Activated CD4-positive, alpha-beta T cell treated with anti-CD3 and anti-CD28 coated beads for 36 hours (primary cell): ENCODE measurements at regions not wholly inside any gene's neighbourhood (a gene's known extent, or its start where the extent isn't known, plus 50 kb on each side); places are given as distances from the start of the nearest gene placed in this dataset.

Experiments
- ATAC-seq: fragments of 200-7000 bp; cut with Tn5 transposase; one replicate; pipeline ENCODE4 v1.10.0; 2021; ENCODE audit warnings: mild to moderate bottlenecking, moderate library complexity
- CTCF ChIA-PET: fragments of 350-600 bp; sonication (Branson Sonifier 250); formaldehyde crosslinking; loops from one replicate; lab custom pipeline; 2021; ENCODE audit warnings: antibody characterized with exemption; lab: Charles Lee
- POLR2A ChIA-PET: fragments of 350-600 bp; sonication (Branson Sonifier 250); formaldehyde crosslinking; loops from one replicate; lab custom pipeline; 2021; ENCODE audit warnings: antibody characterized with exemption, inconsistent platforms; lab: Charles Lee
- DNase-seq: peaks from one replicate; pipeline ENCODE4 v3.0.0-alpha.2; 2020
- H3K27ac Mint-ChIP-seq: one replicate; pipeline ENCODE4 v1.8.0; 2021; ENCODE audit warnings: mixed read lengths
- H3K27me3 Mint-ChIP-seq: one replicate; pipeline ENCODE4 v1.8.0; 2021; ENCODE audit warnings: mixed read lengths
- H3K36me3 Mint-ChIP-seq: one replicate; pipeline ENCODE4 v1.8.0; 2021; ENCODE audit warnings: low read depth, mixed read lengths
- H3K4me1 Mint-ChIP-seq: one replicate; pipeline ENCODE4 v1.8.0; 2021; ENCODE audit warnings: mixed read lengths
- H3K4me3 Mint-ChIP-seq: one replicate; pipeline ENCODE4 v1.8.0; 2021; ENCODE audit warnings: mild to moderate bottlenecking, moderate library complexity, mixed read lengths
- H3K9me3 Mint-ChIP-seq: one replicate; pipeline ENCODE4 v1.8.0; 2021; ENCODE audit warnings: low read depth, mixed read lengths
- intact Hi-C, 2 experiments: fragments of 100-400 bp; cut with DNase I in 1 of 2; cut with micrococcal nuclease in 1 of 2; formaldehyde crosslinking; loops; one replicate each; pipeline versions ENCODE4 v1.14.2 to v1.15.1; 2022 to 2024; cut with DNase I, micrococcal nuclease

DNA sequence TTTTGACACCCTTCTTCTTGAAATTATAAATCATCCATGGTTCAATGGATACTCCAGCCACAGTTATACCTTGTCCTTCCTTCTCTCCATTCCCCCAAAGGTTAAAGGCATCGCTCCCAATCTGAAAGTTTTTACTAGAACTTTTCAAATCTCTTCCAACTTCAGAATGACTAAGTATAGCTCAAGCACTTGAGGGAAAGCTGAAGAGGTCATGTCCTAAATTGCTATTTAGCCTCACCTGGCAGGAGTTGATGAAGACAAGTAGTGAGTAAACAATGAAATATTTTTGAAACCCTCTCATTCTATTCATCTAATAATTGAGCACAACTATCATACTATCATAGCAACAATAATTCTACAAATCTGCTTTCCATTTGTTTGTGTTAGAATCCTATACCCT is 167.8 kb downstream of the HNMT start:
- ChIA-PET POLR2A (no interaction called here), CTCF (no interaction called here)
- Mint-ChIP-seq H3K9me3 (peaks cover 1% of the 10 kb centered on the region), H3K36me3 (no peaks in the 10 kb centered on the region), H3K27me3 (no peaks in the 10 kb centered on the region), H3K27ac (no peak overlapping the region), H3K4me3 (no peak overlapping the region), H3K4me1 (no peaks in the 10 kb centered on the region)
- intact Hi-C loops: no loop called here
- ATAC-seq (no peak), DNase-seq (no peak)

DNA sequence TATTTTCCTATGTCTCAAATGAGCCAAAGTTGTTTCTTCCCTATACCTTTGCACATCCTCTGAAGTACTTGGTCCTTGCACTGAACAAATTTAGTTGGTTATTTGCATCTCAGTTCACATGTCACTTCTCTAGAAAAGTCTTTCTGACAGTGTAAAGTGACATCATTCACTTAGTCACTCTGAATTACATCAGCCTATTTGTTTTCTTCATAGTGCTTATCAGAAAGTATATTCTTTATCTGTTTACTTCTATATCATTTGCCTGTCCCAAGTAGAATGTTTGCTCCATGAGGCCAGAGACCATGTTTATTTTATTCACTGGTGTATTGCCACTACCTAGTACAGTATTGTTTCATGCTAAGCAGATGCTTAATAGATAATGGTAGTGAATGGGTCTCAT is 173.7 kb downstream of the HNMT start:
- CTCF ChIA-PET: no interaction called here
- Mint-ChIP-seq H3K4me3 (no peak overlapping the region), H3K36me3 (no peaks in the 10 kb centered on the region), H3K4me1 (no peaks in the 10 kb centered on the region), H3K27me3 (no peaks in the 10 kb centered on the region), H3K27ac (no peak overlapping the region), H3K9me3 (no peaks in the 10 kb centered on the region)
- DNase-seq (no peak), ATAC-seq (no peak)
- intact Hi-C loops: no loop called here
- POLR2A ChIA-PET: no interaction called here

DNA sequence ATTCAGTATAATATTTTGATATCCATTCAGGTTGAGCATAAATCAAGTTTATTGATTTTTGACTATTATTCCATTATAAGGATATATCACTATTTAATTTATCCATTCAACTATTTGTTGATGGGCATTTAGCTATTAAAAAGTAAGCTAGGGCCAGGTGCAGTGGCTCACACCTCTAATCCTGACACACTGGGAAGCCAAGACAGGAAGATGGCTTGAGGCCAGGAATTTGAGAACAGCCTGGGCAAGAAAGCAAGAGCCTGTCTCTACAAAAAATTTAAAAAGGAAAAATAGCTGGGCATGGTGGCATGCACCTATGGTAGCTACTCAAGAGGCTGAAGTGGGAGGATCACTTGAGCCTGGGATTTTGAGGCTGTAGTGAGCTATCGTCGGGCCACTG is 183.5 kb downstream of the HNMT start:
- no peak for ATAC-seq
- H3K27ac Mint-ChIP-seq: no peak overlapping the region
- DNase-seq: no peak
- no peaks in the 10 kb centered on the region for H3K36me3 Mint-ChIP-seq
- H3K9me3 Mint-ChIP-seq: peaks cover 6% of the 10 kb centered on the region
- intact Hi-C loops: no loop called here
- H3K4me3 Mint-ChIP-seq: no peak overlapping the region
- no peaks in the 10 kb centered on the region for H3K27me3 Mint-ChIP-seq
- POLR2A ChIA-PET: no interaction called here
- no peaks in the 10 kb centered on the region for H3K4me1 Mint-ChIP-seq
- CTCF ChIA-PET: no interaction called here

DNA sequence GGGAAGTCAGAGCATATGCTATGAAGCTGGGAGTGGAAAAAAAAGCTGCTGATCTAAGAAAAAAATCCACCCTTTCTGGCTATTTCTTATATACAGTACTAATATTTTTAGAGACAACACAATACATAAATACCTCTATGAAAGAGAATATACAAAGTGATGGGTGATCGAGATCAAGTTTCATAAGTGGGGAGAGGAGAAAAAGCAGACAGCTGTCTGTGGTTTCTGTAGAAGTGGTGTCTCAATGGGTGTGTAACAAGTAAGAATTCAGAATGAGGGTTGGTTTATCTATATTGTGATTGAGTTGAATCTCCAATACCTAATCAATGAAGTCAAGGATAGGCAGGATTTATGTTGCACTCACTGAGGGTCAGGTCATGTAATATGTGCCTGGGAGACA is 191.0 kb downstream of the HNMT start:
- no peak overlapping the region for H3K4me3 Mint-ChIP-seq
- ATAC-seq: no peak

DNA sequence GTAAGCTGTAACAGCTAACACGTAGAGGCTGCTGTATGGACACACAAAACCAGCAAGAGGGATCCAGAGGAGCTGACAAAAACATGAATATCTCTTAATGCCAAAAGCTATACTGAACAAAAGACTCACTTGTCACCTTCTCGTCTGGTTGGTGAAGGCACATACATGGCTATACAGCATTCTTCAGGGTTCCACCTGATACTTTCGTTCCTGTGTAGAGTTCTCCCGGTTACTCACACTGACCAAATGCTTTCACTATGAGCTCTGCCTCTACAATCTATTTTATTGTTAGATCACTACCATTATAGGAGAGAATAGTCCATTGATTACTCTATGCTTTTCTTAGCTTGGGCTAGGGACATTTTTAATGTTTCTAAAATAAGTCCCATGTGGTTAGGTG is 193.1 kb downstream of the HNMT start:
- Mint-ChIP-seq H3K9me3 (peaks cover under 1% of the 10 kb centered on the region), H3K4me1 (no peaks in the 10 kb centered on the region), H3K4me3 (no peak overlapping the region), H3K27me3 (no peaks in the 10 kb centered on the region), H3K36me3 (no peaks in the 10 kb centered on the region), H3K27ac (no peak overlapping the region)
- ChIA-PET CTCF (interaction anchor here (1.1 kb wide), 1 partner anchor 10 kb away, joined by 3 read pairs; no protein-coding TSS in a partner anchor), POLR2A (no interaction called here)
- ATAC-seq (no peak), DNase-seq (no peak)
- intact Hi-C loops: no loop called here

More for the DNA sequence above, 191.0 kb downstream of the HNMT start:
- POLR2A ChIA-PET: no interaction called here
- peaks cover 3% of the 10 kb centered on the region for H3K9me3 Mint-ChIP-seq
- CTCF ChIA-PET: no interaction called here
- no peaks in the 10 kb centered on the region for H3K4me1 Mint-ChIP-seq
- H3K27ac Mint-ChIP-seq: no peak overlapping the region
- intact Hi-C loops: no loop called here
- H3K27me3 Mint-ChIP-seq: no peaks in the 10 kb centered on the region
- H3K36me3 Mint-ChIP-seq: no peaks in the 10 kb centered on the region
- no peak for DNase-seq

DNA sequence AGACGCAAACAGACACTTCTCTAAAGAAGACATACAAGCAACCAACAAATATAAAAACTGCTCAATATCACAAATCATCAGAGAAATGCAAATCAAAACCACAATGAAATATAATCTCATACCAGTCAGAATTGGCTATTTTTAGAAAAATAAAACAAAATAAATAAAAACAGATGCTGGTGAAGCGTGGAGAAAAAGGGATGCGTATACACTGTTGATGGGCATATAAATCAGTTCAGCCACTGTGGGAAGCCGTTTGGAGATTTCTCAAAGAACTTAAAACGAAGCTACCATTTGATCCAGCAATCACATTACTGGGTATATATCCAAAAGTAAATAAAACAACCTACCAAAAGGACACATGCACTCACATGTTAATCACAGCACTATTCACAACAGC is 206.2 kb downstream of the HNMT start:
- Mint-ChIP-seq H3K36me3 (no peaks in the 10 kb centered on the region), H3K27ac (no peak overlapping the region), H3K27me3 (no peaks in the 10 kb centered on the region), H3K4me3 (no peak overlapping the region), H3K4me1 (no peaks in the 10 kb centered on the region), H3K9me3 (peaks cover 18% of the 10 kb centered on the region)
- DNase-seq: no peak
- ChIA-PET CTCF (no interaction called here), POLR2A (no interaction called here)
- no peak for ATAC-seq
- intact Hi-C loops: no loop called here

DNA sequence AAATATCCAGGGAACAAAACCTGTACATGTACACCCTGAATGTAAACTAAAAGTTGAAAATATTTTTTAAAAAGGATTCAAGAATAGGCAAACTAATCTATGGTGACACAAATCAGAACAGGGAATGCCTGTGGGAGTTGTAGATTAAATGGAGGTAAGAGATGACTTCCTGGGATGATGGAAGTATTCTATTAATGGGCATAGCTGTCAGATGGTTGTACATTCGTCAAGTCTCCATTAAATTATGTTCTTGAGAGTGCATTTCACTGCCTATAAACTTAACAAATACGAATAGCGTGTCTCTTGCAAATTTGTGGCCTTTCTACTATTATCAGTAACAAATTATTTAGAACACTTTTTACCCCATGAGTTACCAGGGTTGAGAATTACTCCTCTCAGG is 207.0 kb downstream of the HNMT start:
- H3K36me3 Mint-ChIP-seq: no peaks in the 10 kb centered on the region
- ATAC-seq (no peak), DNase-seq (no peak)
- peaks cover 18% of the 10 kb centered on the region for H3K9me3 Mint-ChIP-seq
- ChIA-PET CTCF (no interaction called here), POLR2A (no interaction called here)
- H3K4me3 Mint-ChIP-seq: no peak overlapping the region
- H3K4me1 Mint-ChIP-seq: no peaks in the 10 kb centered on the region
- no peak overlapping the region for H3K27ac Mint-ChIP-seq
- H3K27me3 Mint-ChIP-seq: no peaks in the 10 kb centered on the region
- intact Hi-C loops: no loop called here

DNA sequence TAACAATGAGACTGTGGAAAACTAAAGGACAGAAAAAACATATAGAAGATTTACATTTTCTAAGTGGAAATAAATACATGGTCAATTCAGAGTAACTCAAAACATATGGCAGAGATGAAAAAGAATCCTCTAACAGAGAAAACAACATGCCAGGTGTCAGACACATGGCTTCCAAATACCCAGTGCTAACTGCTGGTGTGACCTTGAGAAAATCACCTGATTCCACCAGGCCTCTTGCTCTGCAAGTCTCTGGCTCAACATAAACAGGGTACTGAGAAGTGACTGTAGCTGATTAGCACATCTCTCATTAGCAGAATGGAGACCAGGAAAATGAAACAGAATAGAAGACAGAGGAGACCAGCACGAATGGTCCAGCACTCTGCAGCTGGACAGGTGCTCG is 210.8 kb downstream of the HNMT start:
- peaks cover 4% of the 10 kb centered on the region for H3K9me3 Mint-ChIP-seq

DNA sequence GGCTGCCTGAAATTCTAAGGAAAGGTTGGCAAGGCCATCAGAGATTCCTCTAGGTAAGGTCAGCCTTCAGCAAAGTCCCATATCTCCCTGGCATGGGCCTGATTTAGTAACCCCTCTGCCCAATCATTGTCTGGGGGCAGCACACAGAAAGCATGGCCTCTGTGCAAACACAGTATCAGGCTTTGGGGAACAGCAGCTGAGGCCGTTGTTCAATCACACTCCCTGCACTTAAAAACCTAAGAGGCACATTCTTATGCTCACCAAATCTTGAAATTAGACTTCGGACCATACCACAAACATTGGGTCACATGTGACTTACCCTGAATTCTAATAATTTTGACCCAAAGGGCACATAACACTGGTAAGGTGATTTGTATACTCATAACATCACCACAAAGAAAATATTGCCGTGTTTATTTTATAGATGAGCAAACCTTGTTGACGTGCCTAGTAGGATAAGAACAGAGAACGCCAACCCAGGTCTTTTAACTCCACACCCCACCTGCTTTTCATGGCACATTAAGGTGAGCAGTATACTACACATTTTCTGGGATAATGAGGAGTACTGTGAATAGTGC is 212.7 kb downstream of the HNMT start:
- H3K27ac Mint-ChIP-seq: no peak overlapping the region

More for the DNA sequence above, 210.8 kb downstream of the HNMT start:
- no peak overlapping the region for H3K4me3 Mint-ChIP-seq
- no peak overlapping the region for H3K27ac Mint-ChIP-seq
- ChIA-PET CTCF (no interaction called here), POLR2A (no interaction called here)
- ATAC-seq: no peak
- no peaks in the 10 kb centered on the region for H3K27me3 Mint-ChIP-seq
- no peak for DNase-seq
- H3K36me3 Mint-ChIP-seq: no peaks in the 10 kb centered on the region
- H3K4me1 Mint-ChIP-seq: no peaks in the 10 kb centered on the region
- intact Hi-C loops: no loop called here

DNA sequence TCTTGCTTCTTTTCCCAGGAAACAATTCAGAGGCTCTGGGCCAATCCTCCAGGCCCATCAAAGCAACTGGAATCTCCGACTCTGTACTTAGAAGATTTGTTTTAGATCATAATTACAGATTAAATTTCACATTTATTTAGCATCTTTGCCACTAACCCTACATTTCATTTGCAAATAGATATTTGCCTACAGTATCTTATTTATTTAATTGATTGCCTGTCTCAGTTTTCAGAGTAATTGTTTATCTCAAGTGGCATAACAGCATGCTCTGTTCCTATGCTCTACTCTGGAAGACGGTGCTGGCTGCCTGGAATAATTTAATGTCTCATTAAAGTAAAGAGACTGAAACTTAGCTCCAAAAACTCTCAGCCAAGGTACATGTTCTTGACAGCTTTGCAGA is 213.4 kb downstream of the HNMT start:
- H3K27ac Mint-ChIP-seq: no peak overlapping the region
- intact Hi-C loops: no loop called here
- no peaks in the 10 kb centered on the region for H3K27me3 Mint-ChIP-seq
- ATAC-seq (no peak), DNase-seq (no peak)
- CTCF ChIA-PET: no interaction called here
- POLR2A ChIA-PET: no interaction called here
- H3K9me3 Mint-ChIP-seq: peaks cover 4% of the 10 kb centered on the region
- no peaks in the 10 kb centered on the region for H3K36me3 Mint-ChIP-seq
- no peaks in the 10 kb centered on the region for H3K4me1 Mint-ChIP-seq
- H3K4me3 Mint-ChIP-seq: no peak overlapping the region

More for the DNA sequence above, 212.7 kb downstream of the HNMT start:
- intact Hi-C loops: no loop called here
- DNase-seq (no peak), ATAC-seq (no peak)
- peaks cover 4% of the 10 kb centered on the region for H3K9me3 Mint-ChIP-seq
- H3K4me3 Mint-ChIP-seq: no peak overlapping the region
- POLR2A ChIA-PET: no interaction called here
- CTCF ChIA-PET: no interaction called here
- no peaks in the 10 kb centered on the region for H3K4me1 Mint-ChIP-seq
- no peaks in the 10 kb centered on the region for H3K27me3 Mint-ChIP-seq
- H3K36me3 Mint-ChIP-seq: no peaks in the 10 kb centered on the region

DNA sequence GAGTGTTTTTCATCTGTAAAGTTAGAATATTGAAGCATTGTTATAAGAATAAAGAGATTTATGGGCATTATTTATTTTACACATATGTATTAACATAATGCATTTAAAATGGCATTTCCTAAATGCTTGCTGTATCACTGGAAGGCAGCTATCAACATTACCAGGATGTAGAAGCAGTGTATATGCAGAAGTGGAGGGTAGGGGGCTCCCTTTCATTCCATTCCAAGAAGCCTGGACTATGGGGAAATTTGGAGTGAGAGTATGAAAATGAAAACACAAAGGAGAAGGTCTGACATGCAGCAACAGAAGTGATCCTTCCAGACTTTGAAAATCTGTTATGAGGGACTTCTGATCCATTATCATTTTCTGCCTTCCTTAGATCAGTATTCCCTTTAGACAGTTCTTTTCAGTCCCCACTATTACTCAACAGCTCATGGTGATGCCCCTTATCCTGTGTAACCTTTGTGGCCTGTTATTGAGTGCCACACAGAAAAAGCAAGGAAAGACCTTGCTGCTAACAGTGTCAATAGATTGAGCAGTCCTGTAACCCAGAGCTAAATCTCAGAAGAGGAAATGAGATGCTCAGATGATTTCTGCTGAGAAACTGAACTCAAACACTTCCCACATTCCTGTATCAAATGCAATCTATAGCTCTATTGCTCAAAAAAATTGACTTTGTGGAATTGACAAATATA is 216.6 kb downstream of the HNMT start:
- H3K4me3 Mint-ChIP-seq: no peak overlapping the region

DNA sequence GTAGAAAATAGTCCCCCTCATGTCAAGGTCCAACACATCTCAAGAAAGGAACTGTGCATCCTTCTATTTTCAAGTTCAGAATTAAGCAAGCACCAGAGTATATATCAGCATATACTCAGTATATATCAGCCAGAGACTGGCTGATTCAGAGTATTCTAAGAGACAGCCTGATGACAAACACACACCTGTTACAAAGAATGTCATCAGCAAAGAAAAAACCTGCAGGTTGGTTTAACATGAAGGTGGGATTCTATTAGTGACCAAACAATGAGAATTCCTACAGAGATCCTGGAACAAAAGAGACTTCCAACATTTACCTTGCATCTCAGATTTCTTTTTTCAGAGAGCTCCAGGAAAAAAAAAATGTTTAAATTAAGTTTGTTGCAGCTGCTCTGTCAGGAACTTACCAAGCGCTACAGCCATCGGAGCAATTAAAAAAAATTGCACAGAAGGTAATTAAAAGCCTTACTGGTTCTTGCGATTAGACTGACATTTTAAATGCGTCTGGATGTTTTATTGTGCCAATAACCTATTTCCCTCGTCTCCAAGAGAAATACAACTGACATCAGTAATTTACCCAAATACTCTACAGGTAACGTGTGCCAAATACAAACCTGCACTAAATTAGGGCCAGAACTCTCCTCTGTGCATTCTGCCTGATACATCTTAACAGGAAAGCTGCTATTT is 218.1 kb downstream of the HNMT start:
- H3K27ac Mint-ChIP-seq: no peak overlapping the region
- DNase-seq (no peak), ATAC-seq (no peak)
- H3K4me3 Mint-ChIP-seq: no peak overlapping the region
- no peaks in the 10 kb centered on the region for H3K36me3 Mint-ChIP-seq
- H3K4me1 Mint-ChIP-seq: no peaks in the 10 kb centered on the region
- intact Hi-C loops: no loop called here
- H3K9me3 Mint-ChIP-seq: peaks cover 2% of the 10 kb centered on the region
- H3K27me3 Mint-ChIP-seq: no peaks in the 10 kb centered on the region
- ChIA-PET POLR2A (no interaction called here), CTCF (no interaction called here)

More for the DNA sequence above, 216.6 kb downstream of the HNMT start:
- Mint-ChIP-seq H3K27ac (no peak overlapping the region), H3K4me1 (no peaks in the 10 kb centered on the region), H3K36me3 (no peaks in the 10 kb centered on the region), H3K27me3 (no peaks in the 10 kb centered on the region), H3K9me3 (peaks cover 2% of the 10 kb centered on the region)
- no peak for ATAC-seq
- no peak for DNase-seq
- ChIA-PET POLR2A (no interaction called here), CTCF (interaction anchor here (0.5 kb wide), 1 partner anchor 656 kb away, joined by 5 read pairs; no protein-coding TSS in a partner anchor)
- intact Hi-C loops: no loop called here
